Activated T-cell treated with anti-CD3 and anti-CD28 coated beads, Interleukin-2, amount 50 U/mL, for 72 hours (primary cell): ENCODE measurements at regions not wholly inside any gene's neighbourhood (a gene's known extent, or its start where the extent isn't known, plus 50 kb on each side); places are given as distances from the start of the nearest gene placed in this dataset.
"Not testable (repeated sequence)": the region's sequence is repeated elsewhere in the genome, so short reads cannot be mapped to it uniquely, and the experiment has no call there.

Experiments
- ATAC-seq, 2 donors: fragments of 150-1000 bp; cut with Tn5 transposase; replicated peaks in 1 of 2; 2 replicates each; pipeline ENCODE4 v1.10.0; 2021; ENCODE audit warnings: moderate library complexity in 2 of 2, mild to moderate bottlenecking in 1 of 2
- DNase-seq, 2 donors: peaks; one replicate each; pipeline ENCODE4 v3.0.0; 2021 to 2022; ENCODE audit warnings: mixed read lengths in 1 of 2
- H3K27ac Mint-ChIP-seq: one replicate; pipeline ENCODE4 v1.8.0; 2022; ENCODE audit warnings: mild to moderate bottlenecking, moderate library complexity, mixed read lengths
- H3K27me3 Mint-ChIP-seq: one replicate; pipeline ENCODE4 v1.8.0; 2022; ENCODE audit warnings: low read depth, mixed read lengths
- H3K36me3 Mint-ChIP-seq, 2 donors: one replicate each; pipeline ENCODE4 v1.8.0; 2022; ENCODE audit warnings: mixed read lengths in 2 of 2, mild to moderate bottlenecking in 1 of 2; ENCODE audit not compliant: insufficient read depth in 2 of 2
- H3K4me1 Mint-ChIP-seq: one replicate; pipeline ENCODE4 v1.8.0; 2022; ENCODE audit warnings: low read depth, mixed read lengths
- H3K4me3 Mint-ChIP-seq, 2 donors: one replicate each; pipeline ENCODE4 v1.8.0; 2022; ENCODE audit warnings: mild to moderate bottlenecking in 2 of 2, mixed read lengths in 2 of 2, moderate library complexity in 2 of 2
- H3K9me3 Mint-ChIP-seq, 2 donors: one replicate each; pipeline ENCODE4 v1.8.0; 2022; ENCODE audit warnings: mixed read lengths in 2 of 2

DNA sequence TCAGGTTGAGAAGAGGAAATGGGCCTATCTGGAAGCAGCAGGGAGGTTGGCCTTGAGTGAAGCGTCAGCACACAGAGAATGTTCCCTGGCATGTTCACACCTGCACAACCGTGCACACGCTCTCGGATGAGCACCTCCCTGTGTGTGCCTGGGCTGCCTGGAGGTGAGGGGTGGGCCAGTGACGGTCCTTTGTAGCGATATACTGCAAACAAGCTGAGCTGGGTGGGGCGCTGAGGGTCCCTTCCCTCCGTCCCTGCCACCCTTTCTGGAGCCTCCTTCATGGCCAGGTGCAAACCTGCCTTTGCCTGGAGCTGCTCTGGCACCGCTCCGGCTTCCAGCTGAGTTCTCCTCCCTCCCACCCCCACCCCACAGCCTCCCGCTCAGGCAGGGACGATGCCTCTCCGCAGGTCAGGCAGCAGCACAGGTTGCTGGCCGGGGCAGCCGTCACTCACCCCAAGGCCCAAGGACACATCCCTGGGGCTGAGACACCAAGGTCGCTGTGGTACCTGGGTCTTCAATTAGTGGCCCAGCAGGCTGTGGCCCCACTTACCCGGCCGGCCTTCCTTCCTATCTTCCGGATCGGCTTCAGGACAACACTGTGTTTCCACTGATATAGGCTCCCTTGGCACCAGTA, 111.6 kb downstream of the ERMARD start:
- Mint-ChIP-seq H3K36me3 (no peaks in the 10 kb centered on the region), H3K4me3 (no peak overlapping the region), H3K27me3 (peaks cover 7% of the 10 kb centered on the region), H3K9me3 (peaks cover 4 to 6% of the 10 kb centered on the region in 2 donors), H3K4me1 (no peaks in the 10 kb centered on the region), H3K27ac (no peak overlapping the region)
- DNase-seq (no peak), ATAC-seq (no peak)

DNA sequence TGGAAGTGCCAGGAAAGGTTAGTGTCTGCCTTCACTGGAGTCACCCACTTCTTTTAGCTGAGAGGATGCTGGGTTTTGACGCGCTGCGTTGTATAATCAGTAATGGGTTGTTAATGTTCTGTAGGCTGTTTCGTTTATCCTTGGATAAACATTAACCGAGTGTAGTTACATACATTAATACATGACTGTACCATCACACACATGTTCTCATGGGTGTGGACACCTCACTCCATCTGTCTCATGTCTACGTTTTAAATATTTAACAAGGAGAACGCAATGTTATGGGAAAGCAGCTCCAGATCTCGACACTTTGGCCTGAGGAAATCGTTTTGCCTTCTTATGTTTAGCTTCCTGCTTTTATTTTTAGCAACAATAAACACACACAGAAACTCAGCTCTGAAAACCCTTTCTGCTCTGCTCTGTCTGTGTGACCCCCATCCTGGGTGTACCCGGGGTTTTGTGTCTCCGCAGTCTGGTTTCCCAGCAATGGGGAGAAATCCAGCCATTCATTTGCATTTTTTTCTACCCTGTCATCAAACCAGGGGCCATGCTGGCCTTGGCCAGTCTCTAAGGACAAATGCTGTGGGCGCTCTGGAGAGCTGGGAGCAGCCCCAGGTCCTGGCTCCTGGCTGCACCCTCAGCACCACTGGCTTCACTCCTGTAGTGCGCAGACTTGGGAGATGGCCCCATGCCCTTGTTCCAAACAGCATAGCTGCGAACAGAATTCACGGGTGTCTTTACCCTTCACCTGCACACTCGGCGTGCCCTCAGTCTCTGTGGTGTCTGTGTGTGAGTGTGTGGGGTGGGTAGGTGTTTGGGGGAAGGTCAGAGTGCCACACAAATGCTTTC, 110.8 kb downstream of the ERMARD start:
- no peaks in the 10 kb centered on the region for H3K4me1 Mint-ChIP-seq
- H3K36me3 Mint-ChIP-seq, result no peaks in the 10 kb centered on the region
- H3K27ac Mint-ChIP-seq, result no peak overlapping the region
- DNase-seq, result no peak
- no peak overlapping the region for H3K4me3 Mint-ChIP-seq
- ATAC-seq, result no peak
- peaks cover 4 to 6% of the 10 kb centered on the region in 2 donors for H3K9me3 Mint-ChIP-seq
- H3K27me3 Mint-ChIP-seq, result peaks cover 7% of the 10 kb centered on the region

DNA sequence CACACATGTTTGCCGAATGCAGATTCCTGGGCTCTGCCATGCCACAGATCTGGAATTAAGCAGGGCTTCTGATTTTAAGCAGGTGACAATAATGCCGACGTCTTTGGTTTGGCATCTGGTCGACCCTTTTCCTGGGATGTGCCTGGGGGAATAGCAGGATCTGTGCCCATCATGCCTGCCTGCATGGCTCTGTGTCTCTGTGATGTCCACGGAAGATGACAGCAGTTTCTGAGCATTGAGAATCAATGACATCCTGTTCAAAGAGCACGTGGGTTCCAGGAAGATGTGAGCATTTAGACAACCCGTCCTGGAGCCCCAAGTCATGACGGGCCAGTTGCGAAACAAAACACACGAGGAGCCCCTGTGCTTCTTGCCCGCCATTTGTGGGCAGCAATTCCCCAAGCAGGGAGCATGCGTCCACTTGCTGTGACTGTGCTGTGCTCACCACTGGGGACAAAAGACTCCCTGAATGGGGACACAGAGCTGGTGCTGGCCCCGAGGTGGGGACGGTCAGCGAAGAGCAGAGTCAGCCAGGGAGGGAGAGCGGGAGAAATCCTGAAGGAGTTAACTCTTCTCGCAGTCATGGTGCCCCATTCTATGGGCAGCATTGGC, 110.1 kb downstream of the ERMARD start:
- Mint-ChIP-seq H3K4me3 (no peak overlapping the region), H3K4me1 (no peaks in the 10 kb centered on the region), H3K9me3 (peaks cover 4 to 6% of the 10 kb centered on the region in 2 donors), H3K36me3 (no peaks in the 10 kb centered on the region), H3K27me3 (peaks cover 7% of the 10 kb centered on the region), H3K27ac (no peak overlapping the region)
- DNase-seq, result no peak
- ATAC-seq, result no peak

- DNase-seq (no peak), ATAC-seq (no peak)
- H3K9me3 Mint-ChIP-seq, result peaks cover 4 to 6% of the 10 kb centered on the region in 2 donors
- no peaks in the 10 kb centered on the region for H3K36me3 Mint-ChIP-seq
- H3K27ac Mint-ChIP-seq, result no peak overlapping the region
- no peaks in the 10 kb centered on the region for H3K4me1 Mint-ChIP-seq
- peaks cover 7% of the 10 kb centered on the region for H3K27me3 Mint-ChIP-seq
- H3K4me3 Mint-ChIP-seq, result no peak overlapping the region
These were observed 108.7 kb downstream of the ERMARD start for GRCh38 chr6:169859978-169860703.

DNA sequence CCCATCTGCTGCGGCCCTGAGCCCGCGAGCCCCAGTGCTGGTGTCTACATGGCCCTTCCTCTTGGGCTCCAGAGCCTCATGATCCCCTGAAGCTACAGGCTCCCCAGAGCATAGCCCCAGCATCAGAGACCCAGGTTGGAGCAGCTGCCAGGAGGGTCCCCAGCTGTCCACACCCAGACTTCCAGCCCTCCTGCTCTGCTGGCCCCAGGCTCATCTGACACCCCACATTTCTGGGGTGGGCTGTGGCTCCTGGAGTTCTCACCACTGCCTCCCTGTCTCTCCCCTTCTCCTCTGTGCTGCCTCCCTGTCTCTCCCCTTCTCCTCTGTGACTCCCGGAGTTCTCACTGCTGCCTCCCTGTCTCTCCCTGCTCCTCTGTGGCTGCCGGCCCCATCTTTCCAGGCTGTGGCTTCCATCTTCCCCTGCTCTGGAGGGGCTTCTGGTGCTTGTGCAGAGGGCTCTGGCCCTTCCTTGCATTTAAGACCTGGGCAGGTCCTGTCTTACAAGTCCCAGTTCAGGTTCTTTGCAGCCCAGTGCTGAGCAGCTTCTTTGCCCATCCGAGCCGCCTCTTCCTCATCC, 108.1 kb downstream of the ERMARD start:
- ATAC-seq (no peak), DNase-seq (no peak)
- peaks cover 7% of the 10 kb centered on the region for H3K27me3 Mint-ChIP-seq
- H3K9me3 Mint-ChIP-seq, result peaks cover 4 to 6% of the 10 kb centered on the region in 2 donors
- no peak overlapping the region for H3K4me3 Mint-ChIP-seq
- no peaks in the 10 kb centered on the region for H3K36me3 Mint-ChIP-seq
- H3K4me1 Mint-ChIP-seq, result no peaks in the 10 kb centered on the region
- no peak overlapping the region for H3K27ac Mint-ChIP-seq

- Mint-ChIP-seq H3K4me3 (no peak overlapping the region), H3K27me3 (peaks cover 6% of the 10 kb centered on the region), H3K36me3 (no peaks in the 10 kb centered on the region), H3K9me3 (peaks cover 4 to 6% of the 10 kb centered on the region in 2 donors), H3K4me1 (no peaks in the 10 kb centered on the region), H3K27ac (no peak overlapping the region)
- DNase-seq (no peak), ATAC-seq (no peak)
These were observed 107.5 kb downstream of the ERMARD start for GRCh38 chr6:169858935-169859351.

DNA sequence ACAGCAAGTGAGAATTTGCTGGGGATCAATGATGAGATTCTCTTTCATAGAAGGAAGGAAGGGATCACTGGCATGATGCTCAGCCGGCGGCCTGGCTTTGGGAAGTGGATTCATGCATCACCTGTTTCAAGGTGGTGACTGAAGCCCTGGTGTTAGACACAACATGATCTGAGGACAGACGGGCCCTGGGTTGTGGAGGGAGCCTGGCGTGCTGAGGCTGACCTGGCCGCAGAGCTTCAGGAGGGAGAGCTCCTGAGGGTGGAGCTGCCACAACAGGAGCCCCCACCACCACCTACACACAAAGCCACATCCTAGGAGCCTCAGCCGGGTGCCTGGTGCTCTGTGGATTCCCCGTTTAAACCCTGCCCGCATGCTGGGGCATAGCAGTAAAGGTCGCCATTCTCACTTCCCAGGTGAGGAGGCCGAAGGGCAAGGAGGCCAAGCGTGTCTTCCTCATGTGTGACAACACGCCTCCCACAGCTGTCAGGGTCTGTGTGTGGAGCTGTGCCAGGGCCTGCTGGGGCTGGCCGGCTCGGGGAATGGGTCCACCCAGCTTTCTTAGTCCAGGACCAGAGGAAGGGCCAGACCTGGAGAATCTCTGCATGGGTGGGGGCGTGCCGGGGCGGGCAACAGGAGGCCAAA, 107.0 kb downstream of the ERMARD start:
- Mint-ChIP-seq H3K9me3 (peaks cover 0 to under 1% of the 10 kb centered on the region in 2 donors), H3K27ac (no peak overlapping the region), H3K4me3 (no peak overlapping the region), H3K4me1 (no peaks in the 10 kb centered on the region), H3K36me3 (no peaks in the 10 kb centered on the region), H3K27me3 (peaks cover 1% of the 10 kb centered on the region)
- ATAC-seq, result no peak
- no peak for DNase-seq

- H3K27me3 Mint-ChIP-seq, result no peaks in the 10 kb centered on the region
- ATAC-seq (no peak), DNase-seq (no peak)
- peaks cover 5 to 6% of the 10 kb centered on the region in 2 donors for H3K9me3 Mint-ChIP-seq
- H3K4me3 Mint-ChIP-seq, result no peak overlapping the region
- H3K36me3 Mint-ChIP-seq, result peaks cover 0 to 3% of the 10 kb centered on the region in 2 donors
- no peak overlapping the region for H3K27ac Mint-ChIP-seq
- no peaks in the 10 kb centered on the region for H3K4me1 Mint-ChIP-seq
These were observed 106.2 kb downstream of the ERMARD start for GRCh38 chr6:169857343-169858292.

DNA sequence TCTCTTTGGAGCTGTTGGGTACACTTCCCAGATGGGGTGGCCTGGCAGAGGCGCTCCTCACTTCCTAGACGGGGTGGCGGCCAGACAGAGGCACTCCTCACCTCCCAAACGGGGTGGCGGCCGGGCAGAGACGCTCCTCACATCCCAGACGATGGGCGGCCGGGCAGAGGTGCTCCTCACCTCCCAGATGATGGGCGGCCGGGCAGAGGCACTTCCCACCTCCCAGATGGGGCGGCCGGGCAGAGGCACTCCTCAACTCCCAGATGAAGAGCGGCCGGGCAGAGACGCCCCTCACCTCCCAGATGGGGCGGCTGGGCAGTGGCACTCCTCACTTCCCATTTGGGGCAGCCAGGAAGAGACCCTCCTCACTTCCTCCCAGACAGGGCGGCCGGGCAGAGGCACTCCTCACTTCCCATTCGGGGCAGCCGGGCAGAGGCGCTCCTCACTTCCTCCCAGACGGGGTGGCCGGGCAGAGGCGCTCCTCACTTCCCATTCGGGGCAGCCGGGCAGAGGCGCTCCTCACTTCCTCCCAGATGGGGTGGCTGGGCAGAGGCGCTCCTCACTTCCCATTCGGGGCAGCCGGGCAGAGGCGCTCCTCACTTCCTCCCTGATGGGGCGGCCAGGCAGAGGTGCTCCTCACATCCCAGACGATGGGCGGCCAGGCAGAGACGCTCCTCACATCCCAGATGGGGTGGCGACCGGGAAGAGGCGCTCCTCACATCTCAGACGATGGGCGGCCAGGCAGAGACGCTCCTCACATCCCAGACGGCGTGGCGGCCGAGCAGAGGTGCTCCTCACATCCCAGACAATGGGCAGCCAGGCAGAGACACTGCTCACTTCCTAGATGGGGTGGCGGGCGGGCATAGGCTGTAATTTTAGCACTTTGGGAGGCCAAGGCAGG, 105.3 kb downstream of the ERMARD start:
- not testable (repeated sequence) for DNase-seq, H3K27ac Mint-ChIP-seq, ATAC-seq, H3K4me3 Mint-ChIP-seq, H3K27me3 Mint-ChIP-seq, H3K36me3 Mint-ChIP-seq, H3K9me3 Mint-ChIP-seq, H3K4me1 Mint-ChIP-seq

- no peak overlapping the region for H3K27ac Mint-ChIP-seq
- H3K4me1 Mint-ChIP-seq, result no peaks in the 10 kb centered on the region
- H3K4me3 Mint-ChIP-seq, result no peak overlapping the region
- peaks cover 5 to 6% of the 10 kb centered on the region in 2 donors for H3K9me3 Mint-ChIP-seq
- H3K36me3 Mint-ChIP-seq, result peaks cover 0 to 3% of the 10 kb centered on the region in 2 donors
- no peak for DNase-seq
- no peaks in the 10 kb centered on the region for H3K27me3 Mint-ChIP-seq
- no peak for ATAC-seq
These were observed 103.4 kb downstream of the ERMARD start for GRCh38 chr6:169854813-169855212.
